HG03571 (cell line): ENCODE measurements at regions not wholly inside any gene's neighbourhood (a gene's known extent, or its start where the extent isn't known, plus 50 kb on each side); places are given as distances from the start of the nearest gene placed in this dataset.

Source experiments
- ATAC-seq: cut with Tn5 transposase; IDR thresholded peaks from one replicate; pipeline ENCODE4 v1.9.1; 2021; ENCODE audit not compliant: unreplicated experiment

GRCh38 chr18:44518666-44519065 lies 162.0 kb upstream of the SETBP1 start:
- ATAC-seq, result no peak

- no peak for ATAC-seq
These were observed 159.6 kb upstream of the SETBP1 start for GRCh38 chr18:44520981-44521667.

- ATAC-seq, result no peak
These were observed 159.0 kb upstream of the SETBP1 start for GRCh38 chr18:44521668-44522022.

- no peak for ATAC-seq
These were observed 153.8 kb upstream of the SETBP1 start for GRCh38 chr18:44526705-44527415.

- ATAC-seq, result no peak
These were observed 147.6 kb upstream of the SETBP1 start for GRCh38 chr18:44533071-44533470.

- no peak for ATAC-seq
These were observed 144.6 kb upstream of the SETBP1 start for GRCh38 chr18:44536046-44536445.

- ATAC-seq, result no peak
These were observed 144.1 kb upstream of the SETBP1 start for GRCh38 chr18:44536619-44537018.

- ATAC-seq, result no peak
These were observed 143.2 kb upstream of the SETBP1 start for GRCh38 chr18:44537526-44537925.

GRCh38 chr18:44539926-44540325 lies 140.8 kb upstream of the SETBP1 start:
- no peak for ATAC-seq

GRCh38 chr18:44541159-44541558 lies 139.5 kb upstream of the SETBP1 start:
- ATAC-seq, result no peak

- ATAC-seq, result no peak
These were observed 138.9 kb upstream of the SETBP1 start for GRCh38 chr18:44541781-44542180.

GRCh38 chr18:44543387-44543786 lies 137.3 kb upstream of the SETBP1 start:
- no peak for ATAC-seq

GRCh38 chr18:44545359-44545985 lies 135.2 kb upstream of the SETBP1 start:
- no peak for ATAC-seq

GRCh38 chr18:44546954-44547353 lies 133.7 kb upstream of the SETBP1 start:
- ATAC-seq, result no peak

GRCh38 chr18:44548291-44549221 lies 132.1 kb upstream of the SETBP1 start:
- no peak for ATAC-seq

- ATAC-seq, result no peak
These were observed 128.0 kb upstream of the SETBP1 start for GRCh38 chr18:44552706-44553105.

- no peak for ATAC-seq
These were observed 124.4 kb upstream of the SETBP1 start for GRCh38 chr18:44556296-44556695.

GRCh38 chr18:44557616-44558151 lies 123.0 kb upstream of the SETBP1 start:
- ATAC-seq, result no peak

- no peak for ATAC-seq
These were observed 121.9 kb upstream of the SETBP1 start for GRCh38 chr18:44558767-44559166.

GRCh38 chr18:44562986-44563385 lies 117.7 kb upstream of the SETBP1 start:
- no peak for ATAC-seq

- no peak for ATAC-seq
These were observed 115.8 kb upstream of the SETBP1 start for GRCh38 chr18:44564922-44565321.
